HK-2 (cell line): ENCODE measurements at regions not wholly inside any gene's neighbourhood (a gene's known extent, or its start where the extent isn't known, plus 50 kb on each side); places are given as distances from the start of the nearest gene placed in this dataset.
"Not testable (repeated sequence)": the region's sequence is repeated elsewhere in the genome, so short reads cannot be mapped to it uniquely, and the experiment has no call there.

ENCODE experiments used
- DNase-seq: peaks from one replicate; pipeline ENCODE4 v3.0.0-alpha.2; 2018; ENCODE audit not compliant: unreplicated experiment

GRCh38 chr11:28900427-28900826 is 792.2 kb downstream of the METTL15 start:
- no peak for DNase-seq

- no peak for DNase-seq
These were observed 791.5 kb downstream of the METTL15 start for GRCh38 chr11:28899706-28900105.

- not testable (repeated sequence) for DNase-seq
These were observed 782.4 kb downstream of the METTL15 start for GRCh38 chr11:28890601-28891040.

DNA sequence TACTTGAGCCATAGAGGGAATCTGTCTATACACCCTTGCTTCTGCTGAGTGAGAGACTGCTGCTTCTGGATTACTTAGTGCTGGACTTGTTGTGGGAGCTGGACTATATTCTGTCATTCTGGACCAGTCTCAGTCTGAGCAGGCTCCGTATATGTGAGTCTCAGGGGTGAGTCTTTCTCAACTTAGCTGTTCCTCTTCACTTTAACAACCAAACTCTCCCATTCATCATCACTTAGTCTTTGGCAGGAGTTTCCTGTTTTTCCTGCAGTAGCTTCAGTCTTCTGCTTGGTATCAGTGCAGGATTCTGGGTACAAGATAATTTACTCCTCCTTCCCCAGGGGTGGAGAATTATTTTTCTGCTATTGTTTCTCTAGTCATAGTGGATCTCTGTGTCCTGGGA is 779.5 kb downstream of the METTL15 start:
- DNase-seq: no peak

- no peak for DNase-seq
These were observed 771.7 kb downstream of the METTL15 start for GRCh38 chr11:28879869-28880268.

GRCh38 chr11:28878025-28878424 is 769.8 kb downstream of the METTL15 start:
- DNase-seq: no peak

- DNase-seq: no peak
These were observed 769.2 kb downstream of the METTL15 start for GRCh38 chr11:28877340-28877739.

DNA sequence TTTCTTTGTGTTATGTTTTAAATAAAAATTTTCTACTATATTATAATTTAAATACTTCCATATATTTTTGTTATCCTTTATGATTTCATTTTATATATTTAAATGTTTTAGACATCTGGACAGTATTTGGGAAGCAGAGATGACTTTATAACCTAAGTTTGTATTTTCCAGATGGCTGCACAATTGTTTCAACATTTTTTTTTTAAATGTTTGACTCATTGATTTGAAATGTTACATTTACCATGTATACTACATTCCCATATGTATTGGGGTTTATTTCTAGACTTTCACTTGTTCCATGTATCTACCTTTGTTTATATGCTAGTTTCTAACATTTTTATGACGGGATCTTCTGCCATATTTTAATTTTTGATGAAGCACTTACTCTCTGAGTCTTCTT is 766.5 kb downstream of the METTL15 start:
- DNase-seq: no peak

DNA sequence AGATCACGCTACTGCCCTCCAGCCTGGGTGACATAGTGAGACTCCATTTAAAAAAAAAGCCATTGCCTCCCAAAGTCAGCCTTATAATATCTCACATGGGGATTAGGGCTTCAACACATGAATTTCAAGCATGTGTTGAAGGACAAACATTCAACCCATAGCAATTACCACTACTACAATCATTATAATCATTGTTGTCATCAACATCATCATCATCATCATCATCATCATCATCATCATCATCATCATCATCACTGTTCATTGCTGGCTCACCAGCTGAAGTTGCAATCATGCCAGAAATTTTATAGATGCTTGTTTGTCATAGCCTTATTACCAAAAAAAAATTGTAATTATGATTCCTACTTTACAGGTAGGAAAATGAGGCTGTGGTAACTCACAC is 762.9 kb downstream of the METTL15 start:
- DNase-seq: no peak

DNA sequence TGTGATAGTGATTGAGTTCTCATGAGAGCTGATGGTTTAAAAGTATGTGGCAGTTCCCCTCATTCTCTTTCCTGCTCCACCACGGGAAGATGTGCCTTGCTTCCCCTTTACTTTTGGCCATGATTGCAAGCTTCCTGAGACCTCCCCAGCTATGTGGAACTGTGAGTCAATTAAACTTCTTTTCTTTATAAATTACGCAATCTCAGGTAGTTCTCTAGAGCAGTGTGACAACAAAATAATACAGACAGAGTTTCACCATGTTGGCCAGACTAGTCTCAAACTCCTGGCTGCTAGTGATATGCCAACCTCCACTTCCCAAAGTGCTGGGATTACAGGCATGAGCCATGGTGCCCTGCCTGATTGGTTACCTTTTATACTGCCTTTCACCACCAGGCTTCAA is 755.2 kb downstream of the METTL15 start:
- DNase-seq: no peak

GRCh38 chr11:28860893-28861292 is 752.7 kb downstream of the METTL15 start:
- DNase-seq: no peak

DNA sequence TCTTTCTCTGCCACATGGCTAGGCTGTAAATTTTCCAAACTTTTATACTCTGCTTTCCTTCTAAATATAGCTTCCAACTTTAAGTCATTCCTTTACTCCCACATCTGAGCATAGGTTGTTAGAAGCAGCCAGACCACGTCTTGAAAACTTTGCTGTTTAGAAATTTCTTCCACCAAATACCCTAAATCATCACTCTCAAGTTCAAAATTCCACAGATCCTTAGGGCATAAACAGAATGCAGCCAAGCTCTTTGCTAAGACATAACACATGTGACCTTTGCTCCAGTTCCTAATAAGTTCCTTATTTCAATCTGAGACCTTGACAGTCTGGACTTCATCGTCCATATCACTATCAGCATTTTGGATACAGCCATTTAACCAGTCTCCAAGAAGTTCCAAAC is 749.9 kb downstream of the METTL15 start:
- DNase-seq: no peak

DNA sequence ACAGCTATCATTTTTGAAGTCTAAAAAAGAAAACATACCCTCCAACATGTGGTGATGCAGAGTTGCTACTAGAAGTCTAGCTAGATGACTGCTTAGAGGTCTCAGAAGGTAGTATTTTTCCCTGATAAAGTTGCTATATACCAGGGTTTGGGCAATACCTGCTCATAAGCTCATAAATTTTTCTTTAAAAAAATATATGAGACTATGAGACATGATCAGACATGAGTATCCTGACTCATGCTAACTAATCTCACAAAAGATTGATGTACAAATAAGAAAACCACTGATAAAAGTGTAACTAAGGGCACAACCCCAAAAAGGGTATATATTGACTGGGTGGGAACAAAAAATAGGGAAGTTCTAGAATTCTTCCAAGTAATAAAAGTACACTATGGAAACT is 740.9 kb downstream of the METTL15 start:
- no peak for DNase-seq

- DNase-seq: no peak
These were observed 734.5 kb downstream of the METTL15 start for GRCh38 chr11:28842716-28843115.

- DNase-seq: no peak
These were observed 730.6 kb downstream of the METTL15 start for GRCh38 chr11:28838741-28839140.

- DNase-seq: no peak
These were observed 729.4 kb downstream of the METTL15 start for GRCh38 chr11:28837599-28837998.

DNA sequence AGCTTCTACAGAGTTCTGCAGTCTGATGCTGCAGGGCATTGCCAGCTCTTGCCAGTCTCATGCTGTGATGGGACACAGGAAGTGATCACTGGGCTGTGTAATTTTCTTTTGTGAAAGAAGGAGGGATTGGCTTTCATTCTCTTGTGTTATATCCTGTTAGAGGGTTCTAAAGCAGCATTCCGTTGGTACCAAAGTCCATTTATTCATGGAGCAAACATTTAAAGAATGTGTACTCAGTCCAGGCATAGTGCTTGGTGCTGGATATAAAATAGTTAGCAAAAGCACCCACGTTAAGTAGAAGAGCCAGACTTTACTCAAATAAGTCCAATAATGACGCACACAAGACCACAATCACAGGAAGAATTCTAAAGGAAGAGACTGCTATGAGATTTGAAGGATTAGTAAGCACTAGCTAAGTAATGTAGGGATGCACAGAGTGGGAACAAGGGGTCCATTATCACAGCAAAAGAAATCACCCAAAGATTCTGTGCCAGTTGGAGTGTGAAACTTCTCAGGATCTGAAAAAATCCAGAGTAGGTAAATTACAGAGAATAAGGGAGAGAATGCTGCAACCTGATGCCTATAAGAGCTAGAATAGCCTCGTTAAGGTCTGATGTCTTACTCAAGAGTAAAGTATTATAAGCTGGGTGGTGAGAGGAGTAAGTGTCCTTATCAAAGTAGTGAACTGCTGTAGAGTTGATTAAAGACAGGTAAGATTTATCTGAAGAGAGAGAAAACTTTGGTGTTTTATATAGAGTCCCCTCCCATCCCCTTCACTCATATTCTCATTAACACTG is 728.3 kb downstream of the METTL15 start:
- peak; percentile 38 for DNase-seq

GRCh38 chr11:28835790-28836189 is 727.6 kb downstream of the METTL15 start:
- peak; percentile 5 for DNase-seq

GRCh38 chr11:28835317-28835716 is 727.1 kb downstream of the METTL15 start:
- DNase-seq: no peak

DNA sequence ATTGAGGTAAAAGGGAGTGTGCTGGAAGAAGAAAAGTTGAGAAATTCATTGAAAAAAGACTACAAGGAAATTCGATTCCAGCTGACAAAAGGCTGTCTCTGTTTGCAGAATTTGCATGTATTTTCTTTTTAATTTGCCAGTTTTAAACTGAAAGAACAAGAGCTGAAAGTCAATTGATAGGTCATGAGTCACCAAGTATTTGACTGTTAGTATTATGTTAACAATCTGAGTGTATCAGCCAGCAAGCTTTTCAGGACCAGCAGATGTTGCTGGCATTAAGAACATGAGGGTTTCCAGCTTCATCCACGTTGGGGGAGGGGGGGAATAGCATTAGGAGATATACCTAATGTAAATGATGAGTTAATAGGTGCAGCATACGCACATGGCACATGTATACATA is 726.7 kb downstream of the METTL15 start:
- DNase-seq: peak; percentile 4

DNA sequence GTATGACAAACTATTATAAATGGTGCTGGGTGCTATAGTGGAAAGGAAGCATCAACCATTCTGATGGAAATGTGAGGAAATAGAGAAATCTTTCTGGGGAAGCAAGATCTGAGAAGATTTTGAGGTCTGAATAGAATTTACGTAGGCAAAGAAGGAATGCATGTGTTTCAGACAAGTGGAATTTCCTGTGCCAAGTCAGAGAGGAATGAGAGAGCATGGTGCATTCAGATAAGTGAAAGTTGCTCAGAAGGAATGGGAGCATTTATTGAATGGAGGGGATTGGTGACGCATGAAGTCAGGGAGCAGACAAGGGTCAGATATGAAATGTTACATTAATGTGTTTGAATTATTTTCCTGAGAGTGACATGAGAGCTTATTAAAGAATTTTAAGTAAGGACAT is 725.5 kb downstream of the METTL15 start:
- peak; percentile 19 for DNase-seq

- no peak for DNase-seq
These were observed 725.0 kb downstream of the METTL15 start for GRCh38 chr11:28833169-28833568.

DNA sequence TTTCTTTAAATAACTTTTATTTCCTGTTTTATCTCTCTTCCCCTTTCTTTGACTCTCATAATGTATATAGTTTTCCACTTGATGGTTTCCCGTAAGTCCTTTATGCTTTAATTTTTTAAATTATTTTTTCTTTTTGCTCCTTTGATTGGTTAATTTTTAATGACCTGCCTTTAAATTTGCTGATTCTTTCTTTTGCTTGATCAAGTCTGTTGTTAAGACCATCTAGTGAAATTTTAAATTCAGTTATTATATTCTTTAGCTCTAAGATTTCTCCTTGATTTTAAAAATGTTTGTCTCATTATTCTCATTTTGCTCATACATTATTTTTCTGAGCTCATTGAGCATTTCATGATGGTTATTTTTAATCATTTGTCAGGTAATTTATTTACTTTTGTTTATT is 718.6 kb downstream of the METTL15 start:
- DNase-seq: no peak

DNA sequence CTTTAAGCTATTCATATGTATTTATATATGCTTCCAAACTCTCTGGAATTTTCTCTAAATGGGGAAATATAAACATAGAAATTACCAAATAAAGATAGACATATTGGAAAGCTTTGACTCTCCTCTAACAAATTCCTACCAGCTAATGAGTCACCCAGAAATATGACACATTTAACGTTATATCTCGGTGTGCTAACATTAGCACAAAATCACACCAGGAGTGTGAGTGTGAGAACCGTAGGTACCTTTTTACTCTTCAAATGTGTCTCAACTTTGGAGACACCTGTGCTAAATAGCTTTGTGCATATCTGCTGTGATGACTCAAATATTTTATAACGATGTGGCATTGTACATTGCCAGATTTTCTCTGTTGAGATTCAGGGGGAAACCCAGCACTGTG is 714.4 kb downstream of the METTL15 start:
- DNase-seq: no peak
